ENCODE measurements at regions not wholly inside any gene's neighbourhood (a gene's known extent, or its start where the extent isn't known, plus 50 kb on each side); places are given as distances from the start of the nearest gene placed in this dataset.
A peak's percentile ranks its signal among the peaks of the same experiment; 100 is the strongest.
"Not testable (repeated sequence)": the region's sequence is repeated elsewhere in the genome, so short reads cannot be mapped to it uniquely, and the experiment has no call there.

DNA sequence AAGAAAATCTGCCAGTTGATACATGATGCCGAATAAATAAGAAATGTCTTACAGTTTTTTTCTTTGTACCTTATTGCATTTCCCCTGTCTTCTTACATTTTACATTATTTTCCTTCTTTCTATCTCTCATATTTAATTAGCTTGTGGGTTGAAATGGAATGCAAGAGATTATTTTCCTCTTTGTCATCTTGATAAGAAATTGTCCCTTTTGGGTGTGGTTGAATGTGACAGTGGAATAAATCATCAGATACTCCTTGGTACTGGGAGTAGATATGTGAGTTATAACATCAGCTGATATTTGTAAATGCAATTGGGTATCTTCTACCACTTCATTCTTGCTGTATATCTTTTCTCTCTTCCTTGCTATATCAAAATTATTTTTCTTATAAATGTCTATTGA is 997.4 kb downstream of the RAPGEF2 start:
- no peak for DNase-seq (ENCODE audit: low spot score)

GRCh38 chr4:160110891-160111290 is 1008.0 kb downstream of the RAPGEF2 start:
- no peak for DNase-seq (ENCODE audit: low spot score)

GRCh38 chr4:160117686-160118085 is 1014.8 kb downstream of the RAPGEF2 start:
- DNase-seq (ENCODE audit: low spot score) = no peak

DNA sequence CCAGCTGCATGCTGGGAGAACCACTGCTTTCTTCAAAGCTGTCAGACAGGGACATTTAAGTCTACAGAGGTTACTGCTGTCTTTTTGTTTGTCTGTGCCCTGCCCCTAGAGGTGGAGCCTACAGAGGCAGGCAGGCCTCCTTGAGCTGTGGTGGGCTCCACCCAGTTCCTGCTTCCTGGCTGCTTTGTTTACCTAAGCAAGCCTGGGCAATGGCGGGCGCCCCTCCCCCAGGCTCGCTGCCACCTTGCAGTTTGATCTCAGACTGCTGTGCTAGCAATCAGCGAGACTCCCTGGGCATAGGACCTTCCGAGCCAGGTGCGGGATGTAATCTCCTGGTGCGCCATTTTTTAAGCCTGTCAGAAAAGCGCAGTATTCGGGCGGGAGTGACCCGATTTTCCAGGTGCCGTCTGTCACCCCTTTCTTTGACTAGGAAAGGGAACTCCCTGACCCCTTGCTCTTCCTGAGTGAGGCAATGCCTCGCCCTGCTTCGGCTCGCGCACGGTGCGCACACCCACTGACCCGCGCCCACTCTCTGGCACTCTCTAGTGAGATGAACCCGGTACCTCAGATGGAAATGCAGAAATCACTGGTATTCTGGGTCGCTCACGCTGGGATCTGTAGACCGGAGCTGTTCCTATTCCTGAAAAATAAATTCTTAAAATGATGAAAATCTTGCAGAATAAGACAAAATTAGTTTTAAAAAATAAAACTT is 1022.9 kb downstream of the RAPGEF2 start:
- not testable (repeated sequence) for DNase-seq (ENCODE audit: low spot score)

DNA sequence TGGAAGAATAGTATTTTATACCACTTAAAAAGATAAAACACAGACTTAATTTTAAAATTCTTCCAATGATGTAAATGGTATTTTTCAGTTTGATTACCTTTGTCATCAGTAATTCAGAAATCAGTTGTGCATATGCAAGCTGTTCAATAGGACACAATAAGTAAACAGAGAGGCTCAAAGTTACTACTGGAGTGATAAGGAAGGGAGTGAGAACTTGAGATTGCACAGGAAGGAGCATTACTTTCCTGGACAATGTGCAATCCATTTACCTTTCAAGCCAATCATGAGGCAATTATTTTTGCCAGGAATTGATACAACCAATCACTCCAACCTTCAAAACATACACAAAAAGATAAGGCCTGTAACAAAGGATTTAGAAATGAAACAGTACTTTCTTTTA is 1024.3 kb downstream of the RAPGEF2 start:
- DNase-seq (ENCODE audit: low spot score) = no peak

- peak; percentile 14 for DNase-seq (ENCODE audit: low spot score)
These were observed 1026.6 kb downstream of the RAPGEF2 start for GRCh38 chr4:160129439-160129838.

GRCh38 chr4:160136021-160136420 is 1033.1 kb downstream of the RAPGEF2 start:
- no peak for DNase-seq (ENCODE audit: low spot score)

GRCh38 chr4:160141206-160141605 is 1038.3 kb downstream of the RAPGEF2 start:
- no peak for DNase-seq (ENCODE audit: low spot score)

DNA sequence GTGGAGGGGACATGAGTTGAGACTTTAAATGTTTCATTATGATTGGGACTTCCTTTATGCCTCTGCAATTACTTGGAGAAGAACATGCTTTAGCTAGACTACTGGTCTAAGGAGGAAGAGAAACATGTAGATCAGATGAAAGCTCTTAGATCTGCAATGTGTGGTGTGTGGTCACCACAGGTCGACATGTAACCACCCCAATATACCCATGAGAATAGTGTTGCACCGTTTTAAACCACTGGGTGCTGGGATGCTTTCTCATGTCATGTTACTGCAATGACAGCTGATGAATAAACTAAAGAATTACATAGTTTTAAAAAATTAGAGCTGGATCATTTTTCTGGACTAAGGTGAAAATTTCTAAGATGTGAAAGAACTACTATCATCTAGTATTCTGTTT is 1039.7 kb downstream of the RAPGEF2 start:
- no peak for DNase-seq (ENCODE audit: low spot score)

DNA sequence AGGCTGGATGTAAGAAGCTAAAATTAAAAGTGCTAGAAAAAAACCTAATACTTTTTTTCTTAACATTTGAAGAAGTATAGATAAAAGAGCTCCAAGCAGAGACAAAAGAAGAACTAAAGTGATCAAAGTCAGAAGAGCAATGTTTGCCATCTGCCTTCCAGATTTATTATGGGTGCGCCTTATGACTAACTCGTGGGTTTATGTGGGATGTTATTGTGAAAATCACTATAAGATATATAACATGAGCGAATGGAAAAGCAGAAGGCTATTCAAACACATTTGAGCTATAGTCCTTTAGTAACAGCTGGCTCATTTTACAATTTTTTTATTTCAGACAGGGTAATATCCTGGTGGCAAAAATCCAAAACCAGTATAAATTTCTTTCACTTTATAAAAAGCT is 1040.7 kb downstream of the RAPGEF2 start:
- DNase-seq (ENCODE audit: low spot score) = no peak

- DNase-seq (ENCODE audit: low spot score) = no peak
These were observed 1056.6 kb downstream of the RAPGEF2 start for GRCh38 chr4:160159457-160159856.

DNA sequence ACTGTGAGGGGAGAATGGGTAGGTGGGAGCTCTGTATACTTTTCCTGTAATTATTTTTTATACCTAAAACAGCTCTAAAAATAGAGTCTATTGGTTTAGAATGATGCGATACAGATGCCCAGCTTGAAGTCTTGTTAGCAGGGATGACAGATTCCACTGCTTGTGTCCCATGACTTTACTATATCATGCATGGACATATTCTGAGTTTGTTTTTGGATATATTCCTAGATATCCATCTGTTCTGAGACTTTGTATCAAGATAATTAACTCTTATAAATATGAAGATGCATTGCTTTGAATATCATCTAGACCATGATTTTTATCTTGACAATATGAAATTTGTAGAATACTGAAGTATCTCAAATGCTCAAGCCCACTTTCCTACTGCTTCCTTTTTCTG is 1058.1 kb downstream of the RAPGEF2 start:
- no peak for DNase-seq (ENCODE audit: low spot score)

DNA sequence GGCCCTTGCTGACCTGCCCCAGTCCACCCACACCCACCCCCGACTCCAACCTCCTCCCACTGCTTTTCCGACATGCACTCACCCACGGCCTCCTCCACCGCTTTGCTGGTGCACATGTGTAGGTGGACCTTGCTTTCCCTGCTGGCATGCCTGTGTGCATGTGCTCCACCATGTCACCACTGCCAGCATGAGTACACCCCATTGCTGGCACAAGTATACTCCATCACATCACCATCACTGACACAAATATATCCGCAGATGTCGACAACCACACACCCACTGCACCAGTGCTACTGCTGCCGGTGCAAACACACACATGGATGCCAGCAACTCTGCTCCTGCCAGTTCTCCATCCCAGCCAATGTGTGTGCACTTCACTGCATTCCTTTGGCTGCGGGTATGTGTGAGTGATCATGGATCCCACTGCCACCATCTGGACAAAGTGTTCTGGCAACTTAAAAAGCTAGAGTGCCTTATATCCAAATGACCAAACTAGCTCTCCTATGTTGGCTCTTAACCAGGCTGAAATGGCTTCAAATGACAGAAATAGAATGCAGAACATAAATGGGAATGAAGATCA is 1072.3 kb downstream of the RAPGEF2 start:
- no peak for DNase-seq (ENCODE audit: low spot score)

DNA sequence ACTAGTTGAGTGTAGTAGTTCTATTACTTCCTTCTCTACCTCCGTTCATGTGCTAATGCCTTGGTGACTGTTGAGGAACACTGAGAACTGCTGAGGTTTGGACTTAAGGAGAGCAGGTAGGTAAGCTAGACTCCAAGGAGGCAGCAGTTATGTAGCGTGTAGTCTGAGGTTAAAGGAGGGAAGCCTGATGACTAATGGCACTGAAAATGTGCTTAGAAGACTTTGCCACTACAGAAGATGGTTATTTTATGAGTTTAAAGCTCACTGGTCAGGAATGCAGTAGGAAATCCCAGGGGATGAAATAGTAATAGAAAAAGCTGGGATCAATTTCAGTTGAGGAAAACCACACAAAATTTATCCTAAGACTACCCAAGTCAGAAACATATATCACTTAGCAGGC is 1077.3 kb downstream of the RAPGEF2 start:
- no peak for DNase-seq (ENCODE audit: low spot score)

DNA sequence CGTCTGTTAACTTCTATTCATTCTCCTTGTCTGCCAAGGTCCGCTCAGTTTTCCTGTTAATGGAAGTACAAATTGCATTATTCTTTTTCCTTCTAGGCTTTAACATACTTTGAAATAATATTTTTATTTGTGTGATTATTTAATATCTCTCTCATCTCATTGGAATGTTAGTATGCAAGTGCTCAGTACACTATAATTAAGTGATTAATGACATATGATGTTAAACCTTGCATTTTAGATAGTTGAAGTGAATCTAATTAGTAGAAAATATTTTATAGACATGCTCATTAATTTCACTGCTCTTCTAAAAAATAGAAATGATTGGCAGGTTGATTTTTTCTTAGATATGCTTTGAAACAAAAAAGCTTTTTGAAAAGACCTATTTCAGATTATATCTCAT is 1079.8 kb downstream of the RAPGEF2 start:
- DNase-seq (ENCODE audit: low spot score) = no peak

GRCh38 chr4:160184884-160185283 is 1082.0 kb downstream of the RAPGEF2 start:
- no peak for DNase-seq (ENCODE audit: low spot score)

DNA sequence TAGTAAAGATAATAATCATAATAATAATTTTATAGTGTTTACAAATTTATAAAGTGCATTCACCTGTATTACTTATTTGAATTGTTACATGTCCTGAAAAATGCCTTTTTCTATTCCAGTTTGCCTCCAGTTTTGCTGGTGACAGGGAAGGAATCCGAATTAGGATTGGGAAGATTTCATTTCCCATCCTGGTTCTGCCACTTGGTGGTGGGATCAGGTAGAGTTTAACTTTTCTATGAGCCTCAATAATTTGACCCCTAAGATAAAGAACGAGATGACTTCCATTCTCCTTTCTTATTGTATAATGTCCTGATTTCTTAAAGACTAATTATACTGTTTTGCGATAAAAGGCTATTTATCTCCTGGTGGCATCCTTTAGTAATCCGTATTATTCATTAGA is 1090.9 kb downstream of the RAPGEF2 start:
- DNase-seq (ENCODE audit: low spot score) = no peak

GRCh38 chr4:160194716-160195115 is 1091.8 kb downstream of the RAPGEF2 start:
- no peak for DNase-seq (ENCODE audit: low spot score)

DNA sequence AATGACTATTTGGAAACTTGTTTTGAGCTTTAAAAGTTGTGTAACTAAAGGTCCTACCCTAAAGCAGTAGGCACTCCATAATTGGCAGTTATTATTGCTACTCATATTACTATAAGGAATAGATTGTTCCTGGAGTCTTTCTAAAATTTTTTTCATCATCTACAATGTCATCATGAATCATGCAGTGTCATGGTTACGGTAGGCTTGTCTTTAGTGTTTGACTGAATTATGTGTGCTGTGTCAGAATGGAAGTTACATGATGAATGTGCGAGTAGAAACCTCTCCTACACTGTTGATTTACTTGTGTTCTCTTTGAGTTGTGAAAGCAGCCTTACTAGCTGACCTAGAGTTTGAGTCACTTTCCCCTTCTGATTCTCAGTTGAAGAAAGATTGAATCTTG is 1099.9 kb downstream of the RAPGEF2 start:
- no peak for DNase-seq (ENCODE audit: low spot score)

DNA sequence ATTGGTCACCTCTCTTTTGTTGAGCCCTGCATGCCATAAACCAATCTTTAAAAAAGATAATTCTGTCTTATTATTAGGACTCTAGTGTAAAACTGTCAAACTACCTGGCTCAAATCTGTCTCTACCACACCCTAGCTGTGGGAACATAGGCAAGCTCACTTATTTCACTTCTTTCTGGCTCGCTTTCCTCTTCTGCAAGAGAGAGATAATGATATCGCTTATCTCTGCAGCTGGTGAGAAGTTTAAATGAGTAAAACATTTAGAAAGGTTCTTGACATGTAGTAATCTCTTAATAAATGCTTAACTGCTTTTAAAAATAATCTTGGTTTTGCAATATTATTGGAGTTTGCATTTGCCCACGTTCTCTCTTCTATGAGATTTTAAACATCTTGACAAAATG is 1109.2 kb downstream of the RAPGEF2 start:
- DNase-seq (ENCODE audit: low spot score) = no peak

- DNase-seq (ENCODE audit: low spot score) = no peak
These were observed 1110.5 kb downstream of the RAPGEF2 start for GRCh38 chr4:160213366-160213765.

DNA sequence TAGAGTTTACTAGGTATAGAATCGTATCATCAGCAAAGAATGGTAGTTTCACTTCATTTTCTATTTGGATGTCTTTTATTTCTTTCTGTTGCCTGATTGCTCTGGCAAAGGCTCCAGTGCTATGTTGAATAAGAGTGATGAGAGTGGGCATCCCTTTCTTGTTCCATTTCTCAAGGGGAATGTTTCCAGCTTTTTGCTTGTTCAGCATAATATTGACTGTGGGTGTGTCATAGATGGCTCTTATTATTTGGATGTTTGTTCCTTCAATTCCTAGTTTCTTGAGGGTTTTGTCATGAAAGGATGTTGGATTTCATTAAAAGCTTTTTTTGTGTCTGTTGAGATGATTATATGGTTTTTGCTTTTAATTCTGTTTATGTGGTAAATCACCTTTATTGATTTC is 1114.5 kb downstream of the RAPGEF2 start:
- DNase-seq (ENCODE audit: low spot score) = no peak

DNA sequence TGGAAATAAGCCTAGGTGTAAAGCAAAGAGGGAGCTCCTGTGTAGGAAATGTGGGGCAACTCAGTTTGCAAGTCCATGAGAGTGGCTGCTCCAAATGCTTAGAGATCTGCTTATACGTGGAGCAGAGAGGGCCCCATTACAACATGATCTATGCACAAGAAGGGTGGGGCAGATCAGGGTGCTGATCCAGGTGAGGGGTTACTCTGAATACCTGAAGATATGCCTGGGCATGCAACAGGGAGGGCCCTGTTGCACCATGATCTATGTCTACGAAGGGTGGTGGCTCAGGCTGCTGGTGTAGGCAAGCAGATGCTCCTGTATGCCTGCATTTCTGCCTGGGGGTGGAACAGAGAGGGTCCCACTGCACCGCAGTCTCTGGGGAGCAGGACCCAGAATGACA is 1121.2 kb downstream of the RAPGEF2 start:
- no peak for DNase-seq (ENCODE audit: low spot score)

DNA sequence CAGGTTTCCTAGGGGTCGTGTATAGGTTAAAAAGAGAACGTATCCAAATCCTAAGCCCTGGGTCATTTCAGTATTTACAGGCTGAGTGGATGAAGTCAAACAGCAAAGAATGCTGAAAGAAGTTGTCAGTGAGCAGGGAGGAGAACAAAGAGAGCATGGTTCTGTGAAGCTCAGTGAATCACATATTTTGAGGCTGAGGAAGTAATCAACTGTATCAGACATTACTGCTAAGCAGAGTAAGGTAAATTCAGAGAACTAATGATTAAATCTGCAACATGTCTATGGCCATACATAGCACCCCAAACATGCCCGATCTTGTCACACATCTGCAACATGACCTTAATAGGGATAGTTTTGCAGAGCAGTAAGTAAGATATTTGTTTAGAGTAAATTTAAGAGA is 1130.3 kb downstream of the RAPGEF2 start:
- DNase-seq (ENCODE audit: low spot score) = no peak
